GM12878 (cell line): ENCODE measurements at regions not wholly inside any gene's neighbourhood (a gene's known extent, or its start where the extent isn't known, plus 50 kb on each side); places are given as distances from the start of the nearest gene placed in this dataset.

ENCODE experiments used
- ATAC-seq: fragments of 200-7000 bp; cut with Tn5 transposase; 3 replicates; pipeline ENCODE4 v1.9.1; 2020; ENCODE audit warnings: mild to moderate bottlenecking, moderate library complexity
- BruUV-seq: library from RNA; stranded (reverse); fragments of 400-500 nt; replicated peaks from 2 replicates; lab custom pipeline; 2021; lab: Mats Ljungman, UMichigan
- CTCF ChIA-PET: fragments of 300-600 bp; sonication (Branson Sonifier 250); formaldehyde crosslinking; extraction: SDS; loops from one replicate; lab custom pipeline; 2021; ENCODE audit warnings: inconsistent platforms; lab: Yijun Ruan, JAX
- POLR2A ChIA-PET: fragments of 350-600 bp; formaldehyde crosslinking; extraction: SDS; loops from one replicate; lab custom pipeline; 2021; ENCODE audit warnings: inconsistent platforms; lab: Charles Lee
- RAD21 ChIA-PET: fragments of 300-600 bp; sonication (Branson Sonifier 250); formaldehyde crosslinking; loops from one replicate; lab custom pipeline; 2023; ENCODE audit warnings: antibody characterized with exemption; ENCODE audit not compliant: unreplicated experiment; lab: Charles Lee
- SMC1A ChIA-PET: fragments of 300-600 bp; sonication (Branson Sonifier 250); formaldehyde crosslinking; loops from one replicate; lab custom pipeline; 2023; ENCODE audit not compliant: unreplicated experiment, uncharacterized antibody; lab: Charles Lee
- DNase-seq: peaks from one replicate; pipeline ENCODE4 v3.0.0-alpha.2; 2011; ENCODE audit warnings: low read depth, low spot score
- FAIRE-seq: peaks from 3 replicates; lab custom pipeline; 2011; peaks lifted over from hg19 to GRCh38; lab: Jason Lieb, UNC
- H2AFZ ChIP-seq: 2 replicates; pipeline ENCODE4 v1.6.0; 2011; ENCODE audit warnings: low read depth, low read length, control low read depth; ENCODE audit not compliant: control insufficient read depth
- H3K27ac ChIP-seq: 2 replicates; pipeline ENCODE4 v1.5.1; 2011; ENCODE audit warnings: control low read depth; ENCODE audit not compliant: control insufficient read depth, insufficient read depth
- H3K27me3 ChIP-seq, 2 experiments: replicated peaks in 1 of 2; 2 replicates each; pipeline versions ENCODE4 v1.6.0 to v1.6.1; 2011; ENCODE audit warnings: low read length in 1 of 2; ENCODE audit not compliant: control insufficient read depth in 2 of 2, insufficient read depth in 2 of 2
- H3K36me3 ChIP-seq, 2 experiments: 2 replicates each; pipeline ENCODE4 v1.5.1; 2011; ENCODE audit warnings: low read length in 1 of 2; ENCODE audit not compliant: control insufficient read depth in 2 of 2, insufficient read depth in 2 of 2
- H3K4me1 ChIP-seq: 2 replicates; pipeline ENCODE4 v1.6.1; 2011; ENCODE audit warnings: mild to moderate bottlenecking, low read length, moderate library complexity, mixed read lengths; ENCODE audit not compliant: control insufficient read depth, insufficient read depth
- H3K4me2 ChIP-seq: 2 replicates; pipeline ENCODE4 v1.6.0; 2011; ENCODE audit warnings: control low read depth; ENCODE audit not compliant: control insufficient read depth, insufficient read depth
- H3K4me3 ChIP-seq: fragments of 200-600 bp; sonication (generic); 2 replicates; pipeline ENCODE4 v1.5.1; 2016
- H3K79me2 ChIP-seq: 2 replicates; pipeline ENCODE4 v1.6.0; 2011; ENCODE audit warnings: low read length; ENCODE audit not compliant: control insufficient read depth, insufficient read depth
- H3K9ac ChIP-seq: 2 replicates; pipeline ENCODE4 v1.8.0; 2011; ENCODE audit warnings: low read length, control low read depth, mixed read lengths; ENCODE audit not compliant: control insufficient read depth, insufficient read depth
- H3K9me3 ChIP-seq: replicated peaks from 3 replicates; pipeline ENCODE4 v1.5.1; 2011; ENCODE audit warnings: mild to moderate bottlenecking, low read length; ENCODE audit not compliant: control insufficient read depth, insufficient read depth
- H4K20me1 ChIP-seq: 2 replicates; pipeline ENCODE4 v1.6.0; 2011; ENCODE audit not compliant: control insufficient read depth, insufficient read depth
- BHLHE40 ChIP-seq, 2 experiments: fragments of 450-650 bp in 1 of 2; IDR thresholded peaks; 2 replicates each; pipeline ENCODE4 v1.6.1; 2011 to 2017; ENCODE audit warnings: low read depth in 2 of 2, borderline replicate concordance in 1 of 2, improper control_type of control experiment in 1 of 2, low read length in 1 of 2, mild to moderate bottlenecking in 1 of 2
- CHD2 ChIP-seq: IDR thresholded peaks from 2 replicates; pipeline ENCODE4 v1.6.1; 2011; ENCODE audit warnings: low read depth, low read length, improper control_type of control experiment, borderline replicate concordance
- IKZF1 ChIP-seq: fragments of 450-650 bp; conservative IDR thresholded peaks from 2 replicates; pipeline ENCODE4 v1.6.1; 2017; ENCODE audit warnings: antibody characterized with exemption, mild to moderate bottlenecking
- NFXL1 ChIP-seq: fragments of 450-650 bp; IDR thresholded peaks from 2 replicates; pipeline ENCODE4 v1.6.1; 2017; ENCODE audit warnings: antibody characterized with exemption, mild to moderate bottlenecking, borderline replicate concordance
- RFX5 ChIP-seq: IDR thresholded peaks from 2 replicates; pipeline ENCODE4 v1.6.1; 2011; ENCODE audit warnings: low read depth, low read length, improper control_type of control experiment
- SP1 ChIP-seq: IDR thresholded peaks from one replicate; pipeline ENCODE4 v1.6.1; 2011; ENCODE audit warnings: low read depth, low read length
- SPI1 ChIP-seq: IDR thresholded peaks from 2 replicates; pipeline ENCODE4 v1.6.1; 2011; ENCODE audit warnings: low read depth, mild to moderate bottlenecking, low read length, moderate library complexity, borderline replicate concordance; ENCODE audit not compliant: insufficient read depth
- ZNF622 ChIP-seq: fragments of 450-650 bp; IDR thresholded peaks from 2 replicates; pipeline ENCODE4 v1.6.1; 2017; ENCODE audit warnings: mild to moderate bottlenecking, inconsistent platforms
- WGBS: methylation state at CpG from one replicate; pipeline ENCODE4 v1.1.6; 2016; ENCODE audit warnings: low lambda C conversion rate; ENCODE audit not compliant: insufficient replicate concordance, insufficient coverage; ENCODE audit errors: missing lambda C conversion rate; 5-methylcytosine and 5-hydroxymethylcytosine counted together
- in situ Hi-C: fragments of 300-500 bp; cut with MboI; formaldehyde crosslinking; loops from 9 replicates; pipeline ENCODE4 v1.14.3; 2018; ENCODE audit warnings: mixed read lengths
- intact Hi-C: fragments of 100-400 bp; cut with micrococcal nuclease; formaldehyde crosslinking; loops from one replicate; pipeline ENCODE4 v1.14.2; 2022; ENCODE audit not compliant: unreplicated experiment

- TF ChIP-seq CHD2: no peak
- TF ChIP-seq SP1: no peak
- TF ChIP-seq ZNF622: no peak
Observed at GRCh38 chr11:92765082-92765840, 204.2 kb upstream of the MTNR1B start (continued).

- SMC1A ChIA-PET: no interaction called here
Observed at GRCh38 chr11:92765965-92766371, 203.5 kb upstream of the MTNR1B start.

GRCh38 chr11:92766698-92767097 is 202.8 kb upstream of the MTNR1B start:
- Histone ChIP-seq H3K27me3 (peaks cover 1 to 6% of the 10 kb centered on the region in 2 experiments; a peak in 2 of 4 replicates), H3K27ac (no peak overlapping the region), H3K9ac (no peak overlapping the region), H3K4me2 (no peak overlapping the region), H3K79me2 (no peaks in the 10 kb centered on the region), H2AFZ (no peak overlapping the region), H3K4me3 (no peak overlapping the region), H4K20me1 (no peaks in the 10 kb centered on the region), H3K4me1 (no peaks in the 10 kb centered on the region), H3K9me3 (no peaks in the 10 kb centered on the region), H3K36me3 (no peaks in the 10 kb centered on the region)
- intact Hi-C loops: no loop called here
- ChIA-PET RAD21 (no interaction called here), SMC1A (interaction anchor here (0.8 kb wide), 1 partner anchor 24 kb away, joined by 3 read pairs; no protein-coding TSS in a partner anchor), CTCF (no interaction called here), POLR2A (no interaction called here)
- in situ Hi-C loops: no loop called here
- FAIRE-seq (no peak), DNase-seq (no peak), ATAC-seq (no peak)
- TF ChIP-seq BHLHE40 (IDR thresholded peaks at IDR 0.05; ENCODE audit: borderline replicate concordance in 1 of 2, low read depth in 2 of 2, low read length in 1 of 2) (peak in 1 of 2 experiments; percentile 58; a peak in 2 of 4 replicates), RFX5 (no peak)
- BruUV-seq: no TSS peak
- 6% methylated on average over 7 of the region's 7 CpGs for WGBS

More at GRCh38 chr11:92765965-92766371, 203.5 kb upstream of the MTNR1B start:
- Histone ChIP-seq H2AFZ (no peak overlapping the region), H4K20me1 (no peaks in the 10 kb centered on the region), H3K27ac (no peak overlapping the region), H3K27me3 (peaks cover 1 to 6% of the 10 kb centered on the region in 2 experiments; a peak in 2 of 4 replicates), H3K4me1 (no peaks in the 10 kb centered on the region), H3K9me3 (no peaks in the 10 kb centered on the region), H3K36me3 (no peaks in the 10 kb centered on the region), H3K4me2 (no peak overlapping the region), H3K9ac (no peak overlapping the region), H3K4me3 (no peak overlapping the region), H3K79me2 (no peaks in the 10 kb centered on the region)
- ChIA-PET POLR2A (no interaction called here), RAD21 (no interaction called here), CTCF (no interaction called here)
- ATAC-seq (no peak), DNase-seq (no peak), FAIRE-seq (no peak)
- WGBS: 13% methylated on average over 9 of the region's 10 CpGs
- in situ Hi-C loops: no loop called here
- intact Hi-C loops: no loop called here
- TF ChIP-seq NFXL1: no peak
- 0 out of 2 replicates have a peak, but pooled peaks have one; percentile 21 for TF ChIP-seq IKZF1
- TF ChIP-seq SPI1: 0 out of 2 replicates have a peak, but pooled peaks have one; percentile 8
- no TSS peak for BruUV-seq
